Mammary epithelial cell (primary cell): ENCODE measurements at regions not wholly inside any gene's neighbourhood (a gene's known extent, or its start where the extent isn't known, plus 50 kb on each side); places are given as distances from the start of the nearest gene placed in this dataset.

Experiments used
- CTCF ChIP-seq, 2 donors: IDR thresholded peaks in 1 of 2; conservative IDR thresholded peaks in 1 of 2; 2 replicates each; pipeline ENCODE4 v1.5.1; 2011 to 2012; ENCODE audit warnings: inconsistent platforms in 2 of 2, low read length in 2 of 2, mild to moderate bottlenecking in 2 of 2, control low read depth in 1 of 2, low read depth in 1 of 2; ENCODE audit not compliant: insufficient read depth in 1 of 2; ENCODE audit errors: extremely low read depth in 1 of 2
- EZH2 ChIP-seq: IDR thresholded peaks from 2 replicates; pipeline ENCODE4 v1.6.1; 2012; ENCODE audit warnings: low read length, inconsistent platforms, borderline replicate concordance

- TF ChIP-seq CTCF (conservative IDR thresholded peaks at IDR 0.05 in 1 of 2, IDR thresholded peaks at IDR 0.05 in 1 of 2; ENCODE audit: extremely low read depth in 1 of 2, insufficient read depth in 1 of 2, low read depth in 1 of 2, low read length in 2 of 2) (no peak), EZH2 (no peak)
Observed at GRCh38 chr3:22835041-22835440, 368.1 kb upstream of the UBE2E2 start.
